HG03558 (cell line): ENCODE measurements at regions not wholly inside any gene's neighbourhood (a gene's known extent, or its start where the extent isn't known, plus 50 kb on each side); places are given as distances from the start of the nearest gene placed in this dataset.
"Not testable (repeated sequence)": the region's sequence is repeated elsewhere in the genome, so short reads cannot be mapped to it uniquely, and the experiment has no call there.

Source experiments
- ATAC-seq: cut with Tn5 transposase; IDR thresholded peaks from one replicate; pipeline ENCODE4 v1.9.1; 2021; ENCODE audit warnings: moderate number of reproducible peaks; ENCODE audit not compliant: unreplicated experiment; ENCODE audit errors: extremely low read depth

- ATAC-seq = not testable (repeated sequence)
These were observed 1255.8 kb downstream of the RPIA start for GRCh38 chr2:89947208-89947815.

- ATAC-seq = peak; percentile 71
These were observed 1256.6 kb downstream of the RPIA start for GRCh38 chr2:89948102-89948501.

GRCh38 chr2:89950807-89951206 is 1259.3 kb downstream of the RPIA start:
- not testable (repeated sequence) for ATAC-seq

GRCh38 chr2:89957236-89957635 is 1265.8 kb downstream of the RPIA start:
- ATAC-seq = not testable (repeated sequence)

GRCh38 chr2:89959729-89960378 is 1268.4 kb downstream of the RPIA start:
- ATAC-seq = not testable (repeated sequence)

GRCh38 chr2:89960570-89960969 is 1269.1 kb downstream of the RPIA start:
- not testable (repeated sequence) for ATAC-seq

- ATAC-seq = not testable (repeated sequence)
These were observed 1277.1 kb downstream of the RPIA start for GRCh38 chr2:89968567-89968966.

GRCh38 chr2:89969190-89969589 is 1277.7 kb downstream of the RPIA start:
- ATAC-seq = not testable (repeated sequence)

- ATAC-seq = not testable (repeated sequence)
These were observed 1282.4 kb downstream of the RPIA start for GRCh38 chr2:89973849-89974248.

- not testable (repeated sequence) for ATAC-seq
These were observed 1288.5 kb downstream of the RPIA start for GRCh38 chr2:89979826-89980537.

GRCh38 chr2:89982246-89982645 is 1290.8 kb downstream of the RPIA start:
- ATAC-seq = not testable (repeated sequence)

GRCh38 chr2:89985650-89986049 is 1294.2 kb downstream of the RPIA start:
- ATAC-seq = not testable (repeated sequence)

- ATAC-seq = not testable (repeated sequence)
These were observed 1295.1 kb downstream of the RPIA start for GRCh38 chr2:89986532-89986931.

- not testable (repeated sequence) for ATAC-seq
These were observed 1305.3 kb downstream of the RPIA start for GRCh38 chr2:89996779-89997178.

GRCh38 chr2:90004553-90004952 is 1313.1 kb downstream of the RPIA start:
- ATAC-seq = not testable (repeated sequence)

- not testable (repeated sequence) for ATAC-seq
These were observed 1319.1 kb downstream of the RPIA start for GRCh38 chr2:90010442-90011100.

GRCh38 chr2:90011101-90011443 is 1319.6 kb downstream of the RPIA start:
- ATAC-seq = not testable (repeated sequence)

- ATAC-seq = not testable (repeated sequence)
These were observed 1328.4 kb downstream of the RPIA start for GRCh38 chr2:90019908-90020307.

- ATAC-seq = peak; percentile 72
These were observed 1329.8 kb downstream of the RPIA start for GRCh38 chr2:90021234-90021633.

GRCh38 chr2:90027231-90027643 is 1335.8 kb downstream of the RPIA start:
- ATAC-seq = not testable (repeated sequence)
